K562 (cell line): ENCODE measurements at regions not wholly inside any gene's neighbourhood (a gene's known extent, or its start where the extent isn't known, plus 50 kb on each side); places are given as distances from the start of the nearest gene placed in this dataset.

Experiments used
- ATAC-seq: fragments of 200-7000 bp; cut with Tn5 transposase; 3 replicates; pipeline ENCODE4 v1.9.1; 2020; ENCODE audit warnings: moderate library complexity
- BruUV-seq: library from RNA; stranded (reverse); fragments of 400-500 nt; replicated peaks from 2 replicates; lab custom pipeline; 2021; lab: Mats Ljungman, UMichigan
- CTCF ChIA-PET: fragments of 300-600 bp; formaldehyde crosslinking; extraction: SDS; loops from one replicate; lab custom pipeline; 2021; ENCODE audit warnings: low intra/inter-chr PET ratio; lab: Yijun Ruan, JAX
- POLR2A ChIA-PET: fragments of 300-600, 350-650 bp; sonication (Branson Sonifier 250); formaldehyde crosslinking; extraction: SDS; loops from one replicate; lab custom pipeline; 2021; ENCODE audit warnings: antibody characterized with exemption, inconsistent platforms; lab: Yijun Ruan, JAX
- DNase-seq, 4 experiments: peaks; one replicate each; pipeline versions ENCODE4 v3.0.0 to v3.0.0-alpha.2; 2011 to 2018; ENCODE audit warnings: low spot score in 3 of 4, mixed read lengths in 3 of 4; ENCODE audit errors: extremely low read depth in 1 of 4
- FAIRE-seq: peaks from 2 replicates; lab custom pipeline; 2011; peaks lifted over from hg19 to GRCh38; lab: Jason Lieb, UNC
- H2AFZ ChIP-seq: 2 replicates; pipeline ENCODE4 v1.6.0; 2011; ENCODE audit warnings: low read depth, low read length, control low read depth, inconsistent platforms
- H3K27ac ChIP-seq: fragments of 200-600 bp; 3 replicates; pipeline ENCODE4 v1.8.0; 2011; ENCODE audit warnings: low read depth, mild to moderate bottlenecking, control low read depth, inconsistent platforms, low read length, moderate library complexity, mixed read lengths; ENCODE audit errors: extremely low read depth
- H3K27me3 ChIP-seq, 2 experiments: fragments of 300-600 bp in 1 of 2; 2 replicates in 1 of 2; 3 replicates in 1 of 2; pipeline versions ENCODE4 v1.6.0 to v1.8.0; 2011; ENCODE audit warnings: inconsistent platforms in 2 of 2, low read length in 2 of 2, mild to moderate bottlenecking in 1 of 2, mixed read lengths in 1 of 2, moderate library complexity in 1 of 2; ENCODE audit not compliant: control insufficient read depth in 2 of 2, insufficient read depth in 2 of 2
- H3K36me3 ChIP-seq: fragments of 300-600 bp; 3 replicates; pipeline ENCODE4 v1.8.0; 2011; ENCODE audit warnings: mild to moderate bottlenecking, low read length, inconsistent platforms; ENCODE audit not compliant: control insufficient read depth, insufficient read depth
- H3K4me1 ChIP-seq, 2 experiments: fragments of 200-600 bp in 1 of 2; replicated peaks in 1 of 2; 2 replicates in 1 of 2; 3 replicates in 1 of 2; pipeline versions ENCODE4 v1.5.1 to v1.8.0; 2011; ENCODE audit warnings: inconsistent platforms in 2 of 2, low read length in 2 of 2, mild to moderate bottlenecking in 1 of 2, mixed read lengths in 1 of 2, moderate library complexity in 1 of 2; ENCODE audit not compliant: control insufficient read depth in 2 of 2, insufficient read depth in 2 of 2
- H3K4me2 ChIP-seq: 2 replicates; pipeline ENCODE4 v1.6.1; 2011; ENCODE audit warnings: low read length, control low read depth, inconsistent platforms, mixed read lengths; ENCODE audit not compliant: insufficient read depth
- H3K4me3 ChIP-seq: fragments of 200-600 bp; sonication (generic), shearing (Covaris generic); 2 replicates; pipeline ENCODE4 v1.5.1; 2016; ENCODE audit warnings: control low read depth, inconsistent platforms
- H3K79me2 ChIP-seq: fragments of 200-600 bp; 3 replicates; pipeline ENCODE4 v1.8.0; 2011; ENCODE audit warnings: low read length, inconsistent platforms; ENCODE audit not compliant: control insufficient read depth, insufficient read depth
- H3K9ac ChIP-seq, 2 experiments: 2 replicates each; pipeline versions ENCODE4 v1.6.0 to v1.6.1; 2011; ENCODE audit warnings: low read depth in 2 of 2, low read length in 2 of 2, control low read depth in 1 of 2, inconsistent platforms in 1 of 2, mild to moderate bottlenecking in 1 of 2, mixed read lengths in 1 of 2; ENCODE audit not compliant: insufficient read depth in 1 of 2
- H3K9me1 ChIP-seq: one replicate; pipeline ENCODE4 v1.6.0; 2011; ENCODE audit warnings: inconsistent platforms, mild to moderate bottlenecking, low read length, moderate library complexity; ENCODE audit not compliant: control insufficient read depth, insufficient read depth
- H3K9me3 ChIP-seq: replicated peaks from 2 replicates; pipeline ENCODE4 v1.5.1; 2011; ENCODE audit warnings: low read depth, low read length, inconsistent platforms; ENCODE audit not compliant: control insufficient read depth, insufficient read depth
- H4K20me1 ChIP-seq: replicated peaks from 2 replicates; pipeline ENCODE4 v1.6.1; 2011; ENCODE audit warnings: low read length, inconsistent platforms, mixed read lengths; ENCODE audit not compliant: control insufficient read depth, insufficient read depth
- BCL6 ChIP-seq: fragments of 250-450 bp; sonication (Bioruptor Pico); IDR thresholded peaks from 2 replicates; pipeline ENCODE4 v1.4.0; 2020
- FOS ChIP-seq: IDR thresholded peaks from 3 replicates; pipeline ENCODE4 v1.6.1; 2011; ENCODE audit not compliant: insufficient read length; ENCODE audit errors: extremely low read depth
- IFI16 ChIP-seq: fragments of 250-450 bp; sonication (Bioruptor Pico); IDR thresholded peaks from 2 replicates; pipeline ENCODE4 v2.1.2; 2022; ENCODE audit warnings: mild to moderate bottlenecking, inconsistent platforms
- KDM1A ChIP-seq, 2 experiments: fragments of 450-650 bp; IDR thresholded peaks; 2 replicates each; pipeline ENCODE4 v1.6.1; 2016; ENCODE audit warnings: mild to moderate bottlenecking in 2 of 2
- NFIX ChIP-seq: fragments of 250-450 bp; sonication (Bioruptor Pico); IDR thresholded peaks from 2 replicates; pipeline ENCODE4 v1.4.0; 2020; ENCODE audit warnings: low read depth, mild to moderate bottlenecking, moderate library complexity
- NRF1 ChIP-seq, 2 experiments: fragments of 450-650 bp; IDR thresholded peaks in 1 of 2; conservative IDR thresholded peaks in 1 of 2; 2 replicates each; pipeline ENCODE4 v1.6.1; 2014; ENCODE audit warnings: mild to moderate bottlenecking in 2 of 2
- SPI1 ChIP-seq: IDR thresholded peaks from 2 replicates; pipeline ENCODE4 v1.6.1; 2011; ENCODE audit warnings: low read depth, low read length, control low read depth, borderline replicate concordance
- ZNF589 ChIP-seq: fragments of 200-800 bp; sonication (Bioruptor generic); IDR thresholded peaks from 2 replicates; pipeline ENCODE4 v1.6.1; 2016; ENCODE audit warnings: low read depth, missing genetic modification characterization, missing compliant biosample characterization
- ZNF668 ChIP-seq: fragments of 250-450 bp; sonication (Bioruptor Pico); IDR thresholded peaks from 2 replicates; pipeline ENCODE4 v1.8.0; 2022; ENCODE audit warnings: mild to moderate bottlenecking, inconsistent platforms
- WGBS: fragments of 100-300 bp; shearing (Covaris generic); methylation state at CpG from one replicate; pipeline ENCODE4 v1.1.6; 2016; ENCODE audit warnings: low coverage, mixed read lengths; ENCODE audit not compliant: insufficient coverage; ENCODE audit errors: missing lambda C conversion rate; 5-methylcytosine and 5-hydroxymethylcytosine counted together
- in situ Hi-C: fragments of 300-500 bp; cut with MboI; formaldehyde crosslinking; loops from 4 replicates; pipeline ENCODE4 v1.15.0; 2018; ENCODE audit warnings: inconsistent platforms, mixed read lengths
- intact Hi-C: fragments of 100-400 bp; cut with micrococcal nuclease; formaldehyde crosslinking; loops from 2 replicates; pipeline ENCODE4 v1.14.2; 2022
- TF ChIP-seq, protein P1 (sequence below): sonication (generic); formaldehyde crosslinking; IDR thresholded peaks from 2 replicates; pipeline ENCODE4 v1.8.0; 2022; ENCODE audit warnings: missing genetic modification reagents, mild to moderate bottlenecking, moderate library complexity, borderline replicate concordance
- TF ChIP-seq, protein P2 (sequence below): fragments of 450-650 bp; conservative IDR thresholded peaks from 2 replicates; pipeline ENCODE4 v1.6.1; 2016; ENCODE audit warnings: missing genetic modification characterization, low read depth, mild to moderate bottlenecking, control low read depth, missing compliant biosample characterization
- TF ChIP-seq, protein P3 (sequence below): fragments of 450-650 bp; formaldehyde crosslinking; IDR thresholded peaks from 2 replicates; pipeline ENCODE4 v1.4.0; 2022; ENCODE audit warnings: missing genetic modification characterization

DNA sequence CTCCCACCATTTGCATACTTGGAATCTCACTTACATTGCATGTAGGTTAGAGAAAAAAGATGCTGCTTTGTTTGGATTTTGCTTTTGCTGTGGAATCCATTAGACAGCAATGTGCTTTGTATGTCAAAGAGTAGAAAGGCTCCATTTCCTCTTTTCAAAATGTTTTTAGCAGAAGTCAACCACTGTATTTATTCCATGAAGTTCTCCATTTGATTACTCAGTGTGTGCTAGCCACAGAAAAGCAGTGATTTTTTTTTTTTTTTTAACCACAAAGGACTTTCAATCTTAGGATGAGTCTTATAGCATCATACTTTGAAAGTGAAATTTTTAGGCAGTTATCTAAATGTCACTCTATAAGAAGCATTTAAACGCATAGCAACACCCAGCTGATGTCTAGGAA is 285.0 kb upstream of the ADAMTS9 start:
- BruUV-seq = no TSS peak
- no peaks in the 10 kb centered on the region for H3K9me3 ChIP-seq
- no peak overlapping the region for H2AFZ ChIP-seq
- 0% methylated on average over 1 of the region's 1 CpG for WGBS
- ATAC-seq = no peak
- H3K27me3 ChIP-seq = no peaks in the 10 kb centered on the region; a peak in 1 of 5 replicates
- H3K79me2 ChIP-seq = no peaks in the 10 kb centered on the region
- no peak for DNase-seq
- H3K27ac ChIP-seq = no peak overlapping the region
- in situ Hi-C loops = no loop called here
- ChIA-PET CTCF (interaction anchor here (0.6 kb wide), 1 partner anchor 182 kb away, joined by 3 read pairs; no protein-coding TSS in a partner anchor), POLR2A (no interaction called here)
- H4K20me1 ChIP-seq = no peaks in the 10 kb centered on the region
- no peak for FAIRE-seq
- no peak overlapping the region for H3K9ac ChIP-seq
- TF ChIP-seq SPI1 (0 out of 2 replicates have a peak, but pooled peaks have one; percentile 29), NFIX (no peak), KDM1A (IDR thresholded peaks at IDR 0.05) (0 out of 4 replicates have a peak, but pooled peaks of 1 of the 2 experiments have one; percentile 23)
- TF ChIP-seq, protein P1, sequence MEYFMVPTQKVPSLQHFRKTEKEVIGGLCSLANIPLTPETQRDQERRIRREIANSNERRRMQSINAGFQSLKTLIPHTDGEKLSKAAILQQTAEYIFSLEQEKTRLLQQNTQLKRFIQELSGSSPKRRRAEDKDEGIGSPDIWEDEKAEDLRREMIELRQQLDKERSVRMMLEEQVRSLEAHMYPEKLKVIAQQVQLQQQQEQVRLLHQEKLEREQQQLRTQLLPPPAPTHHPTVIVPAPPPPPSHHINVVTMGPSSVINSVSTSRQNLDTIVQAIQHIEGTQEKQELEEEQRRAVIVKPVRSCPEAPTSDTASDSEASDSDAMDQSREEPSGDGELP (CRISPR knock-in tag) = no peak
- TF ChIP-seq, all 486 proteins: peak for 2
- intact Hi-C loops = no loop called here
- Histone ChIP-seq H3K4me3 (no peak overlapping the region), H3K36me3 (no peaks in the 10 kb centered on the region), H3K4me2 (no peak overlapping the region), H3K4me1 (no peaks in the 10 kb centered on the region), H3K9me1 (no peaks in the 10 kb centered on the region)

DNA sequence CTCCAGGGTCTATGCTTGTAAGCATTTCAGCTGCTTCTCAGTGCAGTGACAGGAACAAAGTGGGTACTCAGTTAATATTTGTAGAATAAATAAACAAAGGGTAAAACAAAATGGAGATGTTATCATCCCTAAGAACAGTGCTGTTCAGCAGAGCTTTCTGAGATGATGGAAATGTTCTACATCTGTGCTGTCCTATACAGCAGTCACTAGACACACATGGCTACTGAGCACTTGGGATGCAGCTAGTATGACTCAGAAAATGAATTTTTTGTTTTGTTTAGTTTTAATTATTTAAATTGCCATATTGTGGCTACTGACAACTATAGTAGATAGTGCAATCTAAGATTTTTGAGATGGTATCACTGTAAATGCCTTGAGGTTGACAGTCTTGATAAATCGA is 283.8 kb upstream of the ADAMTS9 start:
- H3K9ac ChIP-seq = no peak overlapping the region
- ATAC-seq = no peak
- BruUV-seq = no TSS peak
- H3K4me2 ChIP-seq = no peak overlapping the region
- H2AFZ ChIP-seq = no peak overlapping the region
- intact Hi-C loops = no loop called here
- no peaks in the 10 kb centered on the region for H4K20me1 ChIP-seq
- no peaks in the 10 kb centered on the region for H3K9me1 ChIP-seq
- in situ Hi-C loops = no loop called here
- DNase-seq = no peak
- no peak overlapping the region for H3K27ac ChIP-seq
- H3K4me1 ChIP-seq = no peaks in the 10 kb centered on the region
- 0% methylated on average over 1 of the region's 1 CpG for WGBS
- H3K36me3 ChIP-seq = no peaks in the 10 kb centered on the region
- no peaks in the 10 kb centered on the region for H3K9me3 ChIP-seq
- no peak overlapping the region for H3K4me3 ChIP-seq
- POLR2A ChIA-PET = no interaction called here
- no peak for FAIRE-seq
- CTCF ChIA-PET = no interaction called here
- no peaks in the 10 kb centered on the region; a peak in 1 of 5 replicates for H3K27me3 ChIP-seq
- no peaks in the 10 kb centered on the region for H3K79me2 ChIP-seq
- TF ChIP-seq, protein P2, sequence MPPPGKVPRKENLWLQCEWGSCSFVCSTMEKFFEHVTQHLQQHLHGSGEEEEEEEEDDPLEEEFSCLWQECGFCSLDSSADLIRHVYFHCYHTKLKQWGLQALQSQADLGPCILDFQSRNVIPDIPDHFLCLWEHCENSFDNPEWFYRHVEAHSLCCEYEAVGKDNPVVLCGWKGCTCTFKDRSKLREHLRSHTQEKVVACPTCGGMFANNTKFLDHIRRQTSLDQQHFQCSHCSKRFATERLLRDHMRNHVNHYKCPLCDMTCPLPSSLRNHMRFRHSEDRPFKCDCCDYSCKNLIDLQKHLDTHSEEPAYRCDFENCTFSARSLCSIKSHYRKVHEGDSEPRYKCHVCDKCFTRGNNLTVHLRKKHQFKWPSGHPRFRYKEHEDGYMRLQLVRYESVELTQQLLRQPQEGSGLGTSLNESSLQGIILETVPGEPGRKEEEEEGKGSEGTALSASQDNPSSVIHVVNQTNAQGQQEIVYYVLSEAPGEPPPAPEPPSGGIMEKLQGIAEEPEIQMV (tag) = no peak
- TF ChIP-seq FOS = no peak
- TF ChIP-seq, protein P3, sequence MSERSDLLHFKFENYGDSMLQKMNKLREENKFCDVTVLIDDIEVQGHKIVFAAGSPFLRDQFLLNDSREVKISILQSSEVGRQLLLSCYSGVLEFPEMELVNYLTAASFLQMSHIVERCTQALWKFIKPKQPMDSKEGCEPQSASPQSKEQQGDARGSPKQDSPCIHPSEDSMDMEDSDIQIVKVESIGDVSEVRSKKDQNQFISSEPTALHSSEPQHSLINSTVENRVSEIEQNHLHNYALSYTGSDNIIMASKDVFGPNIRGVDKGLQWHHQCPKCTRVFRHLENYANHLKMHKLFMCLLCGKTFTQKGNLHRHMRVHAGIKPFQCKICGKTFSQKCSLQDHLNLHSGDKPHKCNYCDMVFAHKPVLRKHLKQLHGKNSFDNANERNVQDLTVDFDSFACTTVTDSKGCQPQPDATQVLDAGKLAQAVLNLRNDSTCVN = no peak
- TF ChIP-seq ZNF589 (CRISPR knock-in tag) = no peak
- TF ChIP-seq NRF1 (conservative IDR thresholded peaks at IDR 0.05 in 1 of 2, IDR thresholded peaks at IDR 0.05 in 1 of 2) = no peak
- TF ChIP-seq IFI16 (CRISPR knock-in tag) = no peak
- no peak for TF ChIP-seq BCL6 (CRISPR knock-in tag)
- no peak for TF ChIP-seq ZNF668
